GM12891 (cell line): ENCODE measurements at regions not wholly inside any gene's neighbourhood (a gene's known extent, or its start where the extent isn't known, plus 50 kb on each side); places are given as distances from the start of the nearest gene placed in this dataset.

Experiments
- DNase-seq: peaks from one replicate; pipeline ENCODE4 v3.0.0; 2011; ENCODE audit warnings: low spot score; ENCODE audit not compliant: insufficient read length
- FAIRE-seq: peaks from 2 replicates; lab custom pipeline; 2011; peaks lifted over from hg19 to GRCh38; lab: Jason Lieb, UNC
- PAX5 ChIP-seq: IDR thresholded peaks from 2 replicates; pipeline ENCODE4 v1.6.1; 2011; ENCODE audit warnings: low read length, moderate library complexity, mild to moderate bottlenecking; ENCODE audit not compliant: insufficient read depth, severe bottlenecking
- POLR2A ChIP-seq: IDR thresholded peaks from 2 replicates; pipeline ENCODE4 v1.6.1; 2011; ENCODE audit warnings: low read depth, low read length, control low read depth
- POLR2AphosphoS5 ChIP-seq: IDR thresholded peaks from 2 replicates; pipeline ENCODE4 v1.6.1; 2011; ENCODE audit warnings: low read depth, low read length, control low read depth
- POU2F2 ChIP-seq: IDR thresholded peaks from 2 replicates; pipeline ENCODE4 v1.6.1; 2011; ENCODE audit warnings: low read depth, mild to moderate bottlenecking, control low read depth, low read length, moderate library complexity
- SPI1 ChIP-seq: IDR thresholded peaks from 2 replicates; pipeline ENCODE4 v1.6.1; 2011; ENCODE audit warnings: low read depth, low read length, control low read depth
- TAF1 ChIP-seq: IDR thresholded peaks from 2 replicates; pipeline ENCODE4 v1.6.1; 2011; ENCODE audit warnings: low read depth, low read length, control low read depth

DNA sequence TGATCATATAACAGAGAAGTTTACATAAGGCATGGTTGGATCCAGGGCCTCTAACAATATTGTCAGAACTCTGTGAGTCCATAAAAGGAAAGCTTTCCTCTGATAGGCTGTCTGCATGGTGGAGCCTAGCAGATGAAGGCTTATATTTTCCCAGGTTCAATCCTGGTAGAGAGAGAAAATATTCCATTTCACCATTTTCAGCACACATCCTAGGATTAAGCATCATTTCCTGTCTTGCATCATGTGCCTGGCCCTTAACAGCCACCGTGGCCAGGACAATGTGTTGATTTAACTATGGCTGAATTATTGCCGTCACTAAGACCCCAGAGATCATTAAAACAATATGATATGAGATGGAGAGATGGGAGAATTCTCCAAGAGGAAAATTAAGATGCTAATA lies 90.9 kb upstream of the GRIA1 start:
- no peak for TF ChIP-seq POLR2A
- no peak for TF ChIP-seq POU2F2
- TF ChIP-seq TAF1 = no peak
- no peak for TF ChIP-seq SPI1
- TF ChIP-seq POLR2AphosphoS5 = no peak
- TF ChIP-seq PAX5 = no peak
- FAIRE-seq (no peak), DNase-seq (no peak)

DNA sequence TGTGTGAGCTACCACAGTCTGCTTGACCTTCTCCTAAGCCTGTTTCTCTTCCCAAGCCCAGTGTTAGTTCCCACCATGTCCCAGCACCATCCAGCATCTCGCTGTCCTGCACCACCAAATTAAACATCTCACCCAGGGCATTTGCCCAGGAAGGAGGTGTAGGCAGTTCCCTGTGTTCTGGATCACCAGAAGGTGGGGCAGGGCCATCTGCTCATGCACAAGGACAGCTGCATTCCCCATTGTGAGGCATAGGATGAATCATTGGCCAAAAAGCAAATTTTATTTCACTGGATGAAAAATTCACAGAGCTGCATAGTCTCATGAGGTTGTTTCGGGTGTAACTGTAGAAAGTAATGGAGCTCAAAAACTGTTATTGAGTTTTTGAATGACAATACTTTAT lies 89.5 kb upstream of the GRIA1 start:
- no peak for TF ChIP-seq TAF1
- no peak for TF ChIP-seq PAX5
- TF ChIP-seq POU2F2 = no peak
- no peak for TF ChIP-seq POLR2A
- no peak for TF ChIP-seq POLR2AphosphoS5
- TF ChIP-seq SPI1 = no peak
- FAIRE-seq (no peak), DNase-seq (no peak)

DNA sequence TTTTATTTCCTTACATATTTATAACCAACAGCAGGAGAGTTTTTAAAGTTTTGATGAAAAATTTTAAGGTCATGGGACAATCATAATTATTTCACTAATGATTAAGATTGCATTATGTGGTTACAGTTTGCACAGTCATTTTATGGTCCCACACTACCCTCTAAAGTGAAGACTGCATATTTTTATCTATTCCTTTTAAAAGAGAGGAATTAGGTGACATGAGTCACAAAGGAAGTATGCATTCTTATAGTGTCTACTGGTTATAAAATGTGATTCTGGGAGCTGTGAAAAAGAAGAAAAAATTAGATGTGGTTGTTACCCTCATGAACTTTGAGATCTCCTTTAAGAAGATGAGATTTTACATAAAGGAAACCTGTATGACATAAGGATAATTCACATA lies 87.9 kb upstream of the GRIA1 start:
- TF ChIP-seq POLR2AphosphoS5 (no peak), PAX5 (no peak), SPI1 (no peak), POU2F2 (no peak), TAF1 (no peak), POLR2A (no peak)
- FAIRE-seq = no peak
- no peak for DNase-seq

DNA sequence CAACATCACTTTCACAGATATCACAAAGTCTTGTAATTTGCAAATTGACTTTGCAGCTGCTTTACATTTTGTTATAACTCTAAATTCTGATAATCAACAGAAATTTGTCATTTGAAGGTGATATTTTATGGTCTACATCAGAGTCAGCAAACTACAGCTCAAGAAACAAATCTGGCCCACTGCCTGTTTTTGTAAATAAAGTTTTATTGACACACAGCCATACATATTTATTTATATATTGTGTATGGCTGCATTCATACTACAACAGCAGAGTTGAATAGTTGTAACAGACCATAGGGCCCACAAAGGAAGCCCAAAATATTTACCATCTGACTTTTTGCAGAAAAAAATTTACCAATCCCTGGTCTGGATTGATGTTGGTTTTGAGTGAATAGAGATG lies 87.0 kb upstream of the GRIA1 start:
- DNase-seq (no peak), FAIRE-seq (no peak)
- TF ChIP-seq POLR2A = no peak
- no peak for TF ChIP-seq POLR2AphosphoS5
- no peak for TF ChIP-seq PAX5
- TF ChIP-seq POU2F2 = no peak
- no peak for TF ChIP-seq TAF1
- no peak for TF ChIP-seq SPI1

DNA sequence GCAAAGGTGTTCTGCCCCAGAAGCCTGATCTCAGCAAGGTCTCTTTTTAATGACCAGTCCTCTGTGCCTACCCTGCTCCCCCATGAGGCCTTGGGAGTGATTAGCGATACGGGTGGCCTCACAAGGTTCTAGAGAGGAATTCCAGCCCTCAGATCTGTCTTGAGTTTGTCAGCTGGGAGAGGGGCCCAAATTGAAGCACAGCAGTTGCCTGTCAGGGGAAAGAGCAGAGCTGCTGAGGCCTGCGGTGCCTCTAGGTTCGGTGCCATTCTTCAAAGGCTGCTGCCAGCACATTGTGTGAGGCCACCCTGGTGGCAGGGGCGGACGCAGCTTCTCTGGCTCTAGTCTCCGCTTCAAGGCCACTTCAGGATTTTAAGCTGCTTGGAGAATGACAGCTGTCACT lies 85.7 kb upstream of the GRIA1 start:
- FAIRE-seq = no peak

DNA sequence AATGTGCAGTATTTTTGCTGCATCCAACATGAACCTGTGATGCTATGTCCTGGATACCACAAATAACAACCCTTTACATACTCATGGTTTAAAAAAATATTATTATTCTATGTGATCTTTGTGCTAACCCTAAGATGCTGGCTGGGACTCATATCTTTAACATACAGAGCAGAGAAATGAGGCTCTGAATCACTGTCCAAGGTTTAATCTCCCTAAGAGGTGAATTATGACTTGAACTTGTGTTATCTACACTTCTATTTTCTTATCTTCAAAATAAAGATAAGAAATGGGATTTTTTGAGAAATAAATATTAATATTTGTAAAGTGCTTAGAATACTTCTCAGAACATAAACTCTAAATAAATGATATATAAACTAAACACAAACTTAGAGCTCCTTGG lies 68.8 kb upstream of the GRIA1 start:
- no peak for FAIRE-seq

More for the DNA sequence above, 85.7 kb upstream of the GRIA1 start:
- TF ChIP-seq PAX5 = no peak
- TF ChIP-seq POU2F2 = no peak
- no peak for TF ChIP-seq POLR2A
- TF ChIP-seq TAF1 = no peak
- no peak for TF ChIP-seq SPI1
- TF ChIP-seq POLR2AphosphoS5 = no peak
- DNase-seq = no peak

DNA sequence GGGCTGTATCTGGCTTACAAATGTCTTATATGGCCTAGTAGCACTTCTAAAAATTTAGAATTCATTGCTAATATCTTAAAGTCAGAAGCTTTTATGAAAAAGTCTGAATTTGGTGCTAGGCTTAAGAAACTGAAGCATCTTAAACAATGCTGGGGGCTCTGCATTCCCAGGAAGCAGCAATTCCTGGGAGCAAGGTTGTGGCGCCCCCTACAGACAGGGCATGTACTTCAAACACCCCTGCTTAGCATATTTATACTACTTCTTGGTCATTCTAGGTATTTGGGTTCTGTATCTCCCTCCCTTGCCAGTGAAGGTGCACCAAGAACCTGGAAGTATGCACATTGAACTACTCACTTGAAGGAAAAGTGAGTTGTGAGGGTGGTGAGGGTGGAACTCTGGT lies 64.6 kb upstream of the GRIA1 start:
- TF ChIP-seq SPI1 = no peak
- no peak for TF ChIP-seq POLR2AphosphoS5
- no peak for TF ChIP-seq POU2F2
- no peak for TF ChIP-seq POLR2A
- no peak for TF ChIP-seq TAF1
- no peak for TF ChIP-seq PAX5
- FAIRE-seq = no peak

More for the DNA sequence above, 68.8 kb upstream of the GRIA1 start:
- no peak for DNase-seq
- no peak for TF ChIP-seq POLR2A
- no peak for TF ChIP-seq POU2F2

DNA sequence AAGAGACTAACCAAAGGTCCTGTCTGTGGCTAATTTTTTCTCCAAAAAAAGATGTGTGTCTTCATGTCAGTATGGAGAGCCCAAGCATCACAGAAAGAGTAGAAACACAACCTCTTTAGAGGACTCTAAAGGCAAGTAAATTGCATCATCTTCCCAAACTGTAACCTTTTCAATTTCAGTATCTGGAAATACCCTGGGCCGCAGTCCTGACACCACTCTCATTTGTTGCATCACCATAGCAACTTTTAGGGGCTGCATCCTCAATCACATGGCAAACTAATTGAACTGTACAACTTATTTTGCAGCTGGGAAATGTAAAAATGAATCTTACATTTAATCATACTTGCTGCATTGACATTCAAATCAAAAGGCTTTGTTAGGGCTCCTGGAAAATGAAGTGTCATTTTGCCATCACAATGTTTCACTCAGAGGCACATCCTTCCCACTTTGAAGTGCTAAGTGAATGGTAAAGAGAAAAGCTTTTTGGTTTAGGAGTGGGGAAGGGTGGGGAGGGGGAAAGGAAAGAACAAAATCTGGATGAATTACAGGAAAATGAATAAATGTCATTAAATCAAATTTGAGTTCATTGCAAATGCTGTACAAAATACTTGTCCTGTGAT lies 60.6 kb upstream of the GRIA1 start:
- TF ChIP-seq POU2F2 (no peak), PAX5 (no peak), POLR2A (no peak), SPI1 (no peak), TAF1 (no peak), POLR2AphosphoS5 (no peak)
- DNase-seq = no peak
- no peak for FAIRE-seq

More for the DNA sequence above, 64.6 kb upstream of the GRIA1 start:
- DNase-seq = no peak

DNA sequence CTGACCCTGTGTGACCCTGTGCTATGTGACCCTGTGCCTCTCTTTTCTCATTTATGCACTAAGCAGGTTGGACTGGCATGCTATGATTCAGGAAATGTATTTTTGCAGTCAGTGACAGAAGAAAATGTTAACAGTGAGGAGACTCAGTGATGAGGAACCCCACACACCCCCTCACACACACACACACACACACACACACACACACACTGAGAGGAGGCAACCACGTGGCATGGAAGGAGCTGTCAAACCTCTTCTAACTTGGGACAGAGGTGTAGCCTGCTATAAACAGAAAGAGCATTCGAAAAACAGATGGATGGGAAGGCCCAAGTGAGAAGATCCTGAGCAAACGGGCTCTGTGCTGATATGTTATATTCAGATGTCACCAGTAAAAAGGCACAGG lies 57.9 kb upstream of the GRIA1 start:
- no peak for FAIRE-seq
- TF ChIP-seq POLR2AphosphoS5 (no peak), POLR2A (no peak), PAX5 (no peak), TAF1 (no peak), SPI1 (no peak), POU2F2 (no peak)
- DNase-seq = no peak

DNA sequence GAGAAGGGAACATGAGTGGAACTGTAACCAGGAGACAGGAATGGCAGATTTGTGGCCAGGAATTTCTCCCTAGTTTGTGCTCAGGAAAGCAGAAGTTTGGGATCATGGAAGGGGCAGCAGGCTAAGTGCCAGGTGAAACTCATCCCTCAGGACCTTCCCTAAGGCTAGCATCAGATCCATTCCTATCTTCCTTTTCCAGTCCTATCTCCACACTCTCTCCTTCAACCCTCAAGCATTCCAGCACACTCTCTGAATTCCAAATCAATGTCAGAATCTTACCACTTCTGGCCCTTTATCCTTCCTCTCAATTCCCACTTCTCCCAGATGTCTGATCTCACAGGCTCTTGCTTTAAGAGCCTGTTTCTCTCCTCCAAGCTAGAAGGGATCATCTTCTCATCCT lies 53.2 kb upstream of the GRIA1 start:
- FAIRE-seq (no peak), DNase-seq (no peak)
- TF ChIP-seq POLR2AphosphoS5 = no peak
- no peak for TF ChIP-seq SPI1
- TF ChIP-seq TAF1 = no peak
- TF ChIP-seq POU2F2 = no peak
- TF ChIP-seq POLR2A = no peak
- no peak for TF ChIP-seq PAX5

DNA sequence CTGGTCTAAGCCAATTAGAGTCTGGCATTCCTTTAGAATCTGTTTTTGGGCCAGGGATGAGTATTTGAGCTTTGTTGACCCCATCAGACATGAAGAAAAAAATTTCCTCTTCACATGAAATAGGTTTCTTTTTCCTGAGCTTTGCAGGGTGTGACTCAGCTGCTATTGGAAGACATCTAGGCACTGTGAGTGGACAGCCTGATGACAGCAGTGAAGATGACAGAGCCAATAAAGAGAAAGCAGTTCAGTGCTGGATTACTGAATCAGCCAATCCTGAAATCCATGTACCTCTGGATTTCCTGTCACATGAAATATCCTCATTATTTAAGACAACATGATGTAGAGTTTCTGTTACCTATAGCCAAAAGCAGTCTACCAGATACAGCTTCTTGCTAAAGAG lies 51.3 kb upstream of the GRIA1 start:
- DNase-seq (no peak), FAIRE-seq (no peak)
- TF ChIP-seq POU2F2 = no peak
- no peak for TF ChIP-seq POLR2AphosphoS5
- no peak for TF ChIP-seq POLR2A
- no peak for TF ChIP-seq PAX5
- TF ChIP-seq TAF1 = no peak
- TF ChIP-seq SPI1 = no peak
